Erythroblast (primary cell): ENCODE measurements at regions not wholly inside any gene's neighbourhood (a gene's known extent, or its start where the extent isn't known, plus 50 kb on each side); places are given as distances from the start of the nearest gene placed in this dataset.
A peak's percentile ranks its signal among the peaks of the same experiment; 100 is the strongest.

Experiments used
- DNase-seq, 2 experiments: peaks; one replicate each; lab custom pipeline; 2025; lab: John Stamatoyannopoulos, UW
- GATA1 ChIP-seq: IDR thresholded peaks from 2 replicates; pipeline ENCODE4 v1.6.1; 2011; ENCODE audit warnings: low read depth, mild to moderate bottlenecking, control low read depth, low read length, moderate library complexity
- POLR2A ChIP-seq: IDR thresholded peaks from 2 replicates; pipeline ENCODE4 v1.6.1; 2011; ENCODE audit warnings: mild to moderate bottlenecking, low read length

GRCh38 chr2:3009483-3009882 lies 368.1 kb downstream of the EIPR1 start:
- TF ChIP-seq GATA1 (no peak), POLR2A (no peak)
- peak in 1 of 2 experiments; percentile 5 for DNase-seq

GRCh38 chr2:3009005-3009404 lies 368.6 kb downstream of the EIPR1 start:
- no peak for TF ChIP-seq GATA1
- no peak for TF ChIP-seq POLR2A
- DNase-seq: no peak

GRCh38 chr2:3008561-3008960 lies 369.1 kb downstream of the EIPR1 start:
- no peak for DNase-seq
- TF ChIP-seq GATA1 (no peak), POLR2A (no peak)

- DNase-seq: no peak
- TF ChIP-seq POLR2A: no peak
- no peak for TF ChIP-seq GATA1
Observed at GRCh38 chr2:3007135-3007534, 370.5 kb downstream of the EIPR1 start.

- no peak for TF ChIP-seq GATA1
- TF ChIP-seq POLR2A: no peak
- DNase-seq: no peak
Observed at GRCh38 chr2:3005859-3006501, 371.6 kb downstream of the EIPR1 start.

- TF ChIP-seq GATA1: no peak
- TF ChIP-seq POLR2A: no peak
Observed at GRCh38 chr2:3001615-3002560, 375.7 kb downstream of the EIPR1 start.

GRCh38 chr2:3000968-3001367 lies 376.6 kb downstream of the EIPR1 start:
- DNase-seq: no peak
- TF ChIP-seq GATA1 (no peak), POLR2A (no peak)

More at GRCh38 chr2:3001615-3002560, 375.7 kb downstream of the EIPR1 start:
- DNase-seq: peak; percentile 8 to 13

- no peak for DNase-seq
- no peak for TF ChIP-seq GATA1
- TF ChIP-seq POLR2A: no peak
Observed at GRCh38 chr2:3000125-3000524, 377.5 kb downstream of the EIPR1 start.

GRCh38 chr2:2998971-2999370 lies 378.6 kb downstream of the EIPR1 start:
- no peak for DNase-seq
- TF ChIP-seq GATA1: no peak
- no peak for TF ChIP-seq POLR2A

GRCh38 chr2:2993172-2993692 lies 384.4 kb downstream of the EIPR1 start:
- DNase-seq: no peak
- TF ChIP-seq POLR2A (no peak), GATA1 (no peak)

- DNase-seq: no peak
- no peak for TF ChIP-seq GATA1
- TF ChIP-seq POLR2A: no peak
Observed at GRCh38 chr2:2992634-2993033, 385.0 kb downstream of the EIPR1 start.

- no peak for TF ChIP-seq POLR2A
- TF ChIP-seq GATA1: no peak
- no peak for DNase-seq
Observed at GRCh38 chr2:2985020-2985419, 392.6 kb downstream of the EIPR1 start.

- DNase-seq: no peak
- TF ChIP-seq POLR2A (no peak), GATA1 (no peak)
Observed at GRCh38 chr2:2981000-2981399, 396.6 kb downstream of the EIPR1 start.

- TF ChIP-seq POLR2A (no peak), GATA1 (no peak)
- DNase-seq: no peak
Observed at GRCh38 chr2:2974982-2975381, 402.6 kb downstream of the EIPR1 start.
